Left kidney (tissue), 1 donor: ENCODE measurements at regions not wholly inside any gene's neighbourhood (a gene's known extent, or its start where the extent isn't known, plus 50 kb on each side); places are given as distances from the start of the nearest gene placed in this dataset.

Experiments used
- DNase-seq: peaks from one replicate; pipeline ENCODE4 v3.0.0-alpha.2; 2013

DNA sequence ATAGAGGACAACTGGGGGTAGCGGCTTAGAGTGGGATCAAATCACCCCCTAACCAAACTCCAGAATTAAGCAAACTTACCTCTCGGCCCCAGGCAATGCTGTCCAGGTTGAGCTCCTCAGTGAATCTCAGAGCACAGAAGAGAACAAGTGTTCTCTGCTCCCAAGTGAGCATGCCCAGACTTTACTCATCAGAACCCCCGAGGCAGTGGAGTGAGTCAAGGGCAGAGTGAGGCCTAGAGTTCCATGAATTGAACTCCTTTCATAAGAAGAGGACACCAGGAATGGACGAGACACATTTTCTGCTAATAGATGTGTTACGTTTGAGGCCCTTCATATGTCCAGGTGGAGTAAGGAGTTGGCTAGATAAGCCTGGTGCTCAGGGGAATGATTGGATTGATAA, 134.0 kb upstream of the DTNBP1 start:
- DNase-seq: no peak

DNA sequence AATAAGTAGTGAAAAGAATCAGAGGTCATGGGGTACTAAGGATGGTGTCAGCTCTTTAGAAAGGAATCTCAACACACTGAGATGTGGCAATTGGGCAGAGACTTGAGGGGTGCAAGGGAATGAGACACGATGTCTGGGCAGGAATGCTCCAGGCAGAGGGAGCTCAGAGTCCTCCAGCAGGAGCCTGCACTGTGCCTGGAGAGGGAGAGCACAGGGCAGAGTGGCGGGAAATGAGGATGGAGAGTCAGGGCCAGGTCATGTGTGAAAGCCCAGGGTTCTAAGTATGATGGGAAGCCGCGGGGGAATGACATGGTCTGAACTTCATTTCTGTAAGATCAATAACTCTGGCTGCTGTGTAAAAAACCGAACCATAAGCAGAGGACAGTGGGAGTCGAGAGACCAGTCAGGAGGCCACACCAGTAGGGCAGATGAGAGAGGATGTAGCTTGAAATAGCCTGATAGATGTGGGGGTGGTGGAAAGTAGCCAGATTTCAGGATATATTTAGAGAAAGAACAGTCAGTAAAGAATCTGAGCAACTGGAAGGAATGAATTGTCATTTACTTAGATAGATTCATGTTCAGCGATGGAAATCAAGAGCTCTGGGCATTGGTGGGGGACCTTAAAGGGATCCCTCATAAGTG, 133.4 kb upstream of the DTNBP1 start:
- DNase-seq: no peak

DNA sequence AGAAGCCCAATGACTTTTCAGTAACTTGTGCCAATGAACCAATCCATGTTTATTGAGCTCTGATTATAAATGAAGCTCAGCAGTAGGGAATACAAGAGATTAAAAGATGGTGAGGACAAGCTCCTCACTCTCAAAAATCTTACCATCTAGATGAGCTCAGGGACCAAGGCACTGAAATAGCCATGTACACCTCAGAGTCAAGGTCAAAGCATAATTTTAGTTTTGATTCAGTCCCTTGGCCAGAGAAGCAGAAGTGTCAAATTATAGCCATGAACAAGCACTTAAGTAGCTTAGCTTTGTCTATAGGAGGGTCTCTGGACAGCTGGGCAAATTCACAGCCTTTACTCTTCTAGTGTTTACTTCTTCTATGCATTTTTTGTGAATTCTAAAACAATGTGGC, 131.0 kb upstream of the DTNBP1 start:
- no peak for DNase-seq

DNA sequence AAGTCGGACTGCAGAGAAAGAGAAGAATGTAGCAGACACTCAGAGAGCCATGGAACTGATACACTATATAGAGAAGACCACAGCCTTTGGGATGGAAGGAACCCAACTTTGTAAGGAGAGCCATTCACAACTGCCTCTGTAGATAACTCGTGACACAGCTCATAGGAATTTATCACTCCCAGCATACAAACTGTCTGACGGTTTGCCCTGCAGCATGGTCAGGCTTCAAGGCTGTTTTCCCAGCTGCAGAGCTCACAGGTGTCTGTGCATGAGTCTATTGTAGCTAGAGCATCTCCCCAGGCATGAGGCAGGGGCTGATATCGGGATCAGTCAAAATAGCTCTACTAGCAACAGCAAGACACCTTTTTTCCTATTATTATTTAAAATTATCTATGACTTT, 130.5 kb upstream of the DTNBP1 start:
- DNase-seq: no peak

GRCh38 chr6:15792842-15793241, 130.0 kb upstream of the DTNBP1 start:
- DNase-seq: no peak

- DNase-seq: peak; percentile 50
Measured at GRCh38 chr6:15791448-15792181, 128.8 kb upstream of the DTNBP1 start.

DNA sequence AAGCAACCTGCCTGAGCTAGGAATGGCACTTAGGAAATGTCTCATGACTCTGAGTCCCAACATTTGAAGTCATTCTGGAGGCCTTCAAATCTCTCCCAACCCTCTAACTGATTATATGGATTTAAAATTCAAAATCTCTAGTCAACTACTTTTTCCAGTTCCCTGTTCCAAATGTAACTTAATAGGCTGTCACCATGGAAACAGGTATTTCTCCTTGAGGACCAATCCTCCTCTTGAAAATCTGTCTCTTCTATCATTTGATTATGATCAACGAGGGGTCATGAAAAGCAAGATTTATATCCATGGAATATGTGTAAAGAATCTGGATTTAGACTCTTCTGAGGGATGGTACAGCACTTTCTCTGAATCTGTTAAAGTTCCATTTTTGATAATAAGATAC, 127.3 kb upstream of the DTNBP1 start:
- no peak for DNase-seq

GRCh38 chr6:15786846-15787245, 124.0 kb upstream of the DTNBP1 start:
- no peak for DNase-seq

GRCh38 chr6:15783484-15783883, 120.7 kb upstream of the DTNBP1 start:
- no peak for DNase-seq

- DNase-seq: no peak
Measured at GRCh38 chr6:15781890-15782289, 119.1 kb upstream of the DTNBP1 start.

DNA sequence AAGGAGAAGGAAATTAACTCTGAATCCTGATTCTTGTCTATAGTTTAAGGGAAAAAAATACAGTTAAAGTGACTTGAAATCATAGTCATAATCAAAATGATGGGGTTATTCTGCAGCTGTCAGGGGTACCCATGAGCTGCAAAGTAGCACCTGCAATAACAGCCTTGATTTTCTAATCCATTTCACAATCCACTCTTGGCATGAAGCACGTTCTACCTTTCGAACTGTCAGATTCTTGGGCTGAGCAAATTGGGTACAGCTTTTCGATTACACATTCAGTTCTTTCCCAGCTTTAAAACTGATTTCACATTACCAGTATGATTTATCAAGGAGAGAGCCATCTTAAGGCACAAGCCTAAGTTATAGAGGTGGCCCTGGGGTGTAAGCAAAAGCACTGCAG, 118.5 kb upstream of the DTNBP1 start:
- no peak for DNase-seq

DNA sequence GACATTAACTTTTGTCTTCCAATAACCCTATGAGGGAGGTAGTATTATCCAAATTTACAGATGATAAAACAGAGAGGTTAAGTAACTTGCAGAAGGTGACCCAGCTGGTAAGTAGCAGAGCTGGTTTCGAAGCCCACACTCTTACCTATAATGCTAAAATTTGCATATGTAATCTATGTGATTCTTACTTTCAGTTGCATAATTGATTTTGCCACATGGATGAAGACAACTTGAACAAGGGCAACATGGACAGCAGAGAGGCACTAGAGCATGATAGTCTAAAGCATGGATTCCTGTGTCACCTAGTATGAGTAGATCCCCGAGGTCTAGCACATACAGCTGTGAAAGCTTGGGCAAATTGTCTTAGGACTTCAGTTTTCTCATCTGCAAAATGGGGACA, 117.6 kb upstream of the DTNBP1 start:
- no peak for DNase-seq

- no peak for DNase-seq
Measured at GRCh38 chr6:15779726-15780125, 116.9 kb upstream of the DTNBP1 start.

DNA sequence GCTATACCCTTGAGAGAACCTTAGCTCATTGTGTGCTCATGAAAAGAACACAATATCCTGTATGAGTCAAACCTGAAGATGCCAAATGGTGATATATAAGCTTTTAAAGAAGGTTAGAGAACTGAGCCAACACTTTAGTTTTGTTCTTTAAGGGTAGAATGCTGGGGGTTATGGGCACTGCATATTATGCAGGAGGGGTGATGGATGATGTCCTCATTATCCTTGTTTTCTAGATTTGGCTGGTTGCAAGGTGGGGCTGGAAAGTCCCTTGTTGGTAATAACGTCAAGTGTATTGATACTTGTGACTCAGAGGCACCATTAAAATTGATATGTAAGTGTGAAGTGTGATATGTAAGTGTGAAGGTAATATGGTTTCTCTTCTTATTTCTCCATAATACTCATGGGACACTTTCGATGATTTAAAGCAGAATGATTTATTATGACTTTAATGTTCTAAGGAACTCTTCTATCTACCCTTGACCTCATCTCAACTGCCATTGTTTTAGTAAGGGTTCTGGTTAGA, 113.7 kb upstream of the DTNBP1 start:
- no peak for DNase-seq

- no peak for DNase-seq
Measured at GRCh38 chr6:15775741-15776140, 112.9 kb upstream of the DTNBP1 start.

GRCh38 chr6:15775076-15775634, 112.3 kb upstream of the DTNBP1 start:
- DNase-seq: no peak

- no peak for DNase-seq
Measured at GRCh38 chr6:15773806-15774410, 111.1 kb upstream of the DTNBP1 start.

DNA sequence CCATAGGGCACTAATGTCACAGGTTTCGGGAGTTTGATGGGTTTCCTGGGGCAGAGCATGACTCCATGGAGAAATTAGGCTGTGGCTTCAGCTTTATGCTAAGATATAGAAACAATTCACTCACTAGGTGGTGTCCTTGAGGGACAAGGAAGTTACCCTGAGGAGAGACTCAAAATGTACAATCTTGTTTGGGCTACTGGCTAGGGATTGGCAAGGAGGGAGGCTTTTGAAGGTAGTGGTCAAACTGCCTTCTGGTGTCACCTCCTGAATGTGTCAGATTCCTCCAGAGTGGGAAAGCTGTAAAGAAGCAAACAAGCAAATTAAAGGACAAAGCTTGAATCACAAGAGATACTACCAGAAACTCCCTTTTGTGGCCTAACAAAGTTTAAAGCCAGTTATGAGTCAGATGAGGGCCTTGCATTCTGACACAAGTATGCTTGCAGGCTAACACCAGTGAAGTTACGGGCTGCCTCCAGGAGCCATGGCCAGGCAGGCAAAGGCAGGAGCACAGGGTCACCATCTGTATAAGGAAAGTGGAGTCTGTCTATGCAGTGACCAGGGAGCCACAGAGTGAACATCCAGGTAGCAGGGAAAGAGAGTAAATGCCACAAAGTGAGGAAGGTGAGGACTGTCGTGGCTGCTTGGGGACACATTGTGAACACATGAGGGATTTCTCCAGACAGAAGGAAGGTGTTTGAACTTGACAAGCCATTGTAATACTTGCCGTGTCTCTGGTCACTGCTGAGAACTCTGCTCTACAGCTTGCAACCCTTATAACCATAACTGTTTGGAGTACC, 107.7 kb upstream of the DTNBP1 start:
- no peak for DNase-seq

GRCh38 chr6:15769511-15770018, 106.7 kb upstream of the DTNBP1 start:
- no peak for DNase-seq

DNA sequence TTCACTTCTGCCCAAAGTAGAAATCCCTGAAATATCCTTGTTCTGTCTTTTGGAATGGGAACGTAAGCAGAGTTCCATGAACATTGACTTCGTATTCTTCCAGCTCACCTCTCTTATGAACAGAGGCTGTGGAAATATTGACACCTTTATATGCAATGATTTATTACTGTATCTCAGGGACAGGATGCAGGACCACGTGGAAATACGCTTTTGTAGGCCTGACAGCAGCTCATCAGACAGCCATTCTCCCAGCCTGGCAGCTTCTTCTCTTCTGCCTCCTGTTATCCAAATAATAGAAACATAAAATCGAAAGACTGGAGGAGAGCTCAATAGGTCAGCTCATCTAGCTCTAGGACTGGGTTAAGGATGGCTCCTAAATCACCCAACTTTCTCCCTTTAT, 106.2 kb upstream of the DTNBP1 start:
- no peak for DNase-seq

- peak; percentile 28 for DNase-seq
Measured at GRCh38 chr6:15763837-15764236, 101.0 kb upstream of the DTNBP1 start.

GRCh38 chr6:15763364-15763763, 100.5 kb upstream of the DTNBP1 start:
- no peak for DNase-seq
